ENCODE measurements at regions not wholly inside any gene's neighbourhood (a gene's known extent, or its start where the extent isn't known, plus 50 kb on each side); places are given as distances from the start of the nearest gene placed in this dataset.

DNA sequence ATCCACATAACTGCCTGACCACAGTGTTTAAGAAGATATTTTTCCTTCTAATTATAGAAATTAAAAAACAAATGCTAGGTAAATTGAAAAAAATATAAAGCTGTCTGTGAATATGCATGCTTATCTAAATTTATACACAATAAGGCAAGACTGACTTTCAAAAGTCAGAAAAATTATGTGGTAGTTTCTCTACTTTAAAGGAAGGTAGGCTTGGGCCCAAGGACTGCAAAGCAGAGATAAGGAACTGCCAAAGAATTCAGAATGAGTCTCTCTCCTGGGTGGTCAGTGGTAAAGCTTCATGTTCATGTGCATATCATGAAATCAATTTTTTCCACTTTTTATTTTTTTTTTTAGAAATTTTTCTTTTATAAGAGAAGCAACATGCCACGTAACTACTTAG, 998.6 kb downstream of the REEP3 start:
- Mint-ChIP-seq H3K27me3 (no peaks in the 10 kb centered on the region), H3K4me3 (no peak overlapping the region), H3K9me3 (ENCODE audit: insufficient read depth) (peaks cover 4% of the 10 kb centered on the region), H3K27ac (no peak overlapping the region), H3K4me1 (no peaks in the 10 kb centered on the region)
- H3K27me3 ChIP-seq (replicated peaks in 1 of 4; ENCODE audit: control extremely low read depth in 1 of 4, control insufficient read depth in 3 of 4, insufficient read depth in 4 of 4, low read length in 3 of 4): no peaks in the 10 kb centered on the region
- TF ChIP-seq, protein P1, sequence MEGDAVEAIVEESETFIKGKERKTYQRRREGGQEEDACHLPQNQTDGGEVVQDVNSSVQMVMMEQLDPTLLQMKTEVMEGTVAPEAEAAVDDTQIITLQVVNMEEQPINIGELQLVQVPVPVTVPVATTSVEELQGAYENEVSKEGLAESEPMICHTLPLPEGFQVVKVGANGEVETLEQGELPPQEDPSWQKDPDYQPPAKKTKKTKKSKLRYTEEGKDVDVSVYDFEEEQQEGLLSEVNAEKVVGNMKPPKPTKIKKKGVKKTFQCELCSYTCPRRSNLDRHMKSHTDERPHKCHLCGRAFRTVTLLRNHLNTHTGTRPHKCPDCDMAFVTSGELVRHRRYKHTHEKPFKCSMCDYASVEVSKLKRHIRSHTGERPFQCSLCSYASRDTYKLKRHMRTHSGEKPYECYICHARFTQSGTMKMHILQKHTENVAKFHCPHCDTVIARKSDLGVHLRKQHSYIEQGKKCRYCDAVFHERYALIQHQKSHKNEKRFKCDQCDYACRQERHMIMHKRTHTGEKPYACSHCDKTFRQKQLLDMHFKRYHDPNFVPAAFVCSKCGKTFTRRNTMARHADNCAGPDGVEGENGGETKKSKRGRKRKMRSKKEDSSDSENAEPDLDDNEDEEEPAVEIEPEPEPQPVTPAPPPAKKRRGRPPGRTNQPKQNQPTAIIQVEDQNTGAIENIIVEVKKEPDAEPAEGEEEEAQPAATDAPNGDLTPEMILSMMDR (IDR thresholded peaks at IDR 0.05): no peak
- TF ChIP-seq EZH2 (IDR thresholded peaks at IDR 0.05; ENCODE audit: borderline replicate concordance, insufficient read depth, low read depth, low read length, poor library complexity, severe bottlenecking): no peak
- no peaks in the 10 kb centered on the region for H4K20me1 ChIP-seq (ENCODE audit: control insufficient read depth, insufficient read depth, low read length, poor library complexity, severe bottlenecking)
- no CpG with 5 or more reads among the region's 1 CpG for WGBS (ENCODE audit: insufficient coverage)
- ChIA-PET POLR2A (no interaction called here), CTCF (no interaction called here)
- no peaks in the 10 kb centered on the region for H3K79me2 ChIP-seq (ENCODE audit: control insufficient read depth, insufficient read depth, low read length)
- H2AFZ ChIP-seq (ENCODE audit: insufficient read depth, low read depth, low read length, poor library complexity, severe bottlenecking): no peak overlapping the region
- no peak overlapping the region for H3K27ac ChIP-seq (ENCODE audit: low read length in 2 of 2)
- no peaks in the 10 kb centered on the region for H3K9me3 ChIP-seq (ENCODE audit: control extremely low read depth in 1 of 3, control insufficient read depth in 2 of 3, insufficient read depth in 1 of 3, low read length in 2 of 3)
- no peak overlapping the region for H3K4me3 ChIP-seq (ENCODE audit: control extremely low read depth in 1 of 5, extremely low read depth in 1 of 5, insufficient read depth in 1 of 5, low read depth in 2 of 5, low read length in 4 of 5)
- H3K36me3 ChIP-seq (replicated peaks in 1 of 2; ENCODE audit: control extremely low read depth in 1 of 2, control insufficient read depth in 1 of 2, extremely low read depth in 1 of 2, insufficient read depth in 2 of 2, low read length in 1 of 2): no peaks in the 10 kb centered on the region
- H3K4me2 ChIP-seq (replicated peaks; ENCODE audit: low read depth, low read length, poor library complexity, severe bottlenecking): no peak overlapping the region
- H3K9ac ChIP-seq (ENCODE audit: low read length): no peak overlapping the region
- ATAC-seq (ENCODE audit: low read depth) (no peak), DNase-seq (no peak)
- no peaks in the 10 kb centered on the region for H3K4me1 ChIP-seq (ENCODE audit: control insufficient read depth in 2 of 2, insufficient read depth in 2 of 2, low read length in 2 of 2)
- intact Hi-C loops (cut with micrococcal nuclease): no loop called here

DNA sequence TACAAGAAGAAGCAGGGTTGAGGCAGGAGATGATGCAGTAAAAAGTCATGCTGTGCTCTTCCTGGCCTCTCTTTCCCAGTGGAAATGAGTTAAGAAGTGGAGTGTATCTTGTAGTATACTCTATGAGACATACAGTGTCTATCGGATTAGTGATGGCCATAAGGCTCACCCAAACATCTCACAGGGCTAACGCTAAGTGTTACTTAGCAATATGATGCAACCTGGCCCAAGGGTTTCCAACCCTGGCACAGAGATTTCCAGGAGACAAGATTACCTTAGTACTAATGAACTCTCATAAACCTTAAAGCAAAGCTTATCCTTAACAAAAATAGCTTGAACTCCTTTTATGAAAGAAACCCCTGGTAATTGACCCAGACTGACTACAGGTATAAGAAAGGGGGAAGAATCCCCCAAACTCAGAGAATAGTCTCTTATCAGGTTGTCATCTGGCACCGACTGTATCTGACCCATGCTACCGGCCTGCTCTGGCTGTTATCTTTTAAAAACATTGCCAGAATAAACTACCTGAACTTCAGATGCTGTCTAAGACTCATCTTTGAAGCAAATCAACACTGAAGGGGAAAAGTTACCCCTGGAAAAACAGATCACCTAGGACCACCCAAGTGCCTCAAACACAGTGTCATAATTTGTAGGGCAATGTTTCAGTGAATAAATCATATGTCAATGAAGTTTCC, 1002.0 kb downstream of the REEP3 start:
- ATAC-seq (ENCODE audit: low read depth) (no peak), DNase-seq (no peak)
- no peaks in the 10 kb centered on the region for H3K27me3 ChIP-seq (replicated peaks in 1 of 4; ENCODE audit: control extremely low read depth in 1 of 4, control insufficient read depth in 3 of 4, insufficient read depth in 4 of 4, low read length in 3 of 4)
- intact Hi-C loops (cut with micrococcal nuclease): no loop called here
- ChIA-PET POLR2A (no interaction called here), CTCF (no interaction called here)
- H3K27ac ChIP-seq (ENCODE audit: low read length in 2 of 2): no peak overlapping the region
- no peak overlapping the region for H3K4me3 ChIP-seq (ENCODE audit: control extremely low read depth in 1 of 5, extremely low read depth in 1 of 5, insufficient read depth in 1 of 5, low read depth in 2 of 5, low read length in 4 of 5)
- Mint-ChIP-seq H3K4me3 (no peak overlapping the region), H3K27me3 (no peaks in the 10 kb centered on the region), H3K27ac (no peak overlapping the region), H3K4me1 (no peaks in the 10 kb centered on the region), H3K9me3 (ENCODE audit: insufficient read depth) (peaks cover 3% of the 10 kb centered on the region)
- H3K9ac ChIP-seq (ENCODE audit: low read length): no peak overlapping the region
- no peak overlapping the region for H2AFZ ChIP-seq (ENCODE audit: insufficient read depth, low read depth, low read length, poor library complexity, severe bottlenecking)
- H3K79me2 ChIP-seq (ENCODE audit: control insufficient read depth, insufficient read depth, low read length): no peaks in the 10 kb centered on the region
- no peak overlapping the region for H3K4me2 ChIP-seq (replicated peaks; ENCODE audit: low read depth, low read length, poor library complexity, severe bottlenecking)
- H3K36me3 ChIP-seq (replicated peaks in 1 of 2; ENCODE audit: control extremely low read depth in 1 of 2, control insufficient read depth in 1 of 2, extremely low read depth in 1 of 2, insufficient read depth in 2 of 2, low read length in 1 of 2): no peaks in the 10 kb centered on the region
- no peaks in the 10 kb centered on the region for H3K4me1 ChIP-seq (ENCODE audit: control insufficient read depth in 2 of 2, insufficient read depth in 2 of 2, low read length in 2 of 2)
- TF ChIP-seq EZH2 (IDR thresholded peaks at IDR 0.05; ENCODE audit: borderline replicate concordance, insufficient read depth, low read depth, low read length, poor library complexity, severe bottlenecking): no peak
- TF ChIP-seq, protein P1 (IDR thresholded peaks at IDR 0.05): no peak
- 100% methylated on average over 1 of the region's 4 CpGs for WGBS (ENCODE audit: insufficient coverage)
- no peaks in the 10 kb centered on the region for H3K9me3 ChIP-seq (ENCODE audit: control extremely low read depth in 1 of 3, control insufficient read depth in 2 of 3, insufficient read depth in 1 of 3, low read length in 2 of 3)
- no peaks in the 10 kb centered on the region for H4K20me1 ChIP-seq (ENCODE audit: control insufficient read depth, insufficient read depth, low read length, poor library complexity, severe bottlenecking)

Measured in B cell (primary cell).